Karpas-422 (cell line): ENCODE measurements at regions not wholly inside any gene's neighbourhood (a gene's known extent, or its start where the extent isn't known, plus 50 kb on each side); places are given as distances from the start of the nearest gene placed in this dataset.

Source experiments
- DNase-seq: peaks from one replicate; pipeline ENCODE4 v3.0.0-alpha.2; 2015
- H2AFZ ChIP-seq: fragments of 200-600 bp; sonication (generic); 2 replicates; pipeline ENCODE4 v1.6.1; 2014; ENCODE audit warnings: antibody characterized with exemption, low read length, mixed read lengths
- H3K27ac ChIP-seq: fragments of 200-600 bp; sonication (generic); 2 replicates; pipeline ENCODE4 v1.5.1; 2014; ENCODE audit warnings: mild to moderate bottlenecking, low read length, moderate library complexity
- H3K27me3 ChIP-seq: fragments of 200-600 bp; sonication (generic); 2 replicates; pipeline ENCODE4 v1.6.1; 2014; ENCODE audit warnings: low read length, mixed read lengths
- H3K36me3 ChIP-seq: fragments of 200-600 bp; sonication (generic); 2 replicates; pipeline ENCODE4 v1.6.1; 2014; ENCODE audit warnings: low read length, mixed read lengths; ENCODE audit not compliant: insufficient read depth
- H3K4me1 ChIP-seq: fragments of 200-600 bp; sonication (generic); 2 replicates; pipeline ENCODE4 v1.6.1; 2014; ENCODE audit warnings: mild to moderate bottlenecking, low read length, mixed read lengths
- H3K4me2 ChIP-seq: fragments of 200-600 bp; sonication (generic); 2 replicates; pipeline ENCODE4 v1.6.1; 2014; ENCODE audit warnings: low read length, low read depth, mild to moderate bottlenecking; ENCODE audit not compliant: poor library complexity, severe bottlenecking
- H3K4me3 ChIP-seq: fragments of 200-600 bp; sonication (generic); 2 replicates; pipeline ENCODE4 v1.5.1; 2014; ENCODE audit warnings: mild to moderate bottlenecking, antibody characterized with exemption, low read length, mixed read lengths
- H3K79me2 ChIP-seq: fragments of 200-600 bp; sonication (generic); 2 replicates; pipeline ENCODE4 v1.6.1; 2014; ENCODE audit warnings: mild to moderate bottlenecking, low read length, mixed read lengths
- H3K9ac ChIP-seq: fragments of 200-600 bp; sonication (generic); 2 replicates; pipeline ENCODE4 v1.6.0; 2014; ENCODE audit warnings: low read length
- H3K9me2 ChIP-seq: fragments of 200-600 bp; sonication (generic), shearing (Covaris generic); replicated peaks from 2 replicates; pipeline ENCODE4 v1.6.0; 2014; ENCODE audit warnings: mild to moderate bottlenecking, low read length, moderate library complexity; ENCODE audit not compliant: insufficient read depth
- H3K9me3 ChIP-seq: fragments of 300-700, 200-600 bp; sonication (generic); 2 replicates; pipeline ENCODE4 v1.6.1; 2014; ENCODE audit warnings: low read length, mixed read lengths
- H4K20me1 ChIP-seq: fragments of 200-600 bp; sonication (generic); 2 replicates; pipeline ENCODE4 v1.6.1; 2014; ENCODE audit warnings: mild to moderate bottlenecking, antibody characterized with exemption, low read length, low read depth; ENCODE audit not compliant: insufficient read depth

DNA sequence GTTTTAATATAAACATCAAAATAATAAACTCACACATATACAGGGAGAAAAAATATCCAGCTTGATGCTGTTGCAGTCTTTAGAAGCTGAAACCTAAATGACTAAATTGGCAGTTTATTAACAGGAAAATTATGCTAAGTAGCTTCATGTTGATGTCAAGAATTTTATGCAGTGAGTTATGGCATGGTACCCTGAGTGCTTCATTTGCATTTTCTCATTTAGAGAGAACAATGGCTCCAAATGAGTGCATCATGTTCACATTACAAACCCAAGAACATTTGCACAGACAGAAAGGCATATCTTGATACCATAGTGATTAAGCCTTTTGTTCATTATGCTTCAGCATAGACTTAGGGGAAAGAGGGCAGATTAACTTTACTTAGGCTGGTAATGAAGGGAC is 102.9 kb upstream of the FSTL4 start:
- Histone ChIP-seq H3K9me3 (no peaks in the 10 kb centered on the region), H4K20me1 (no peaks in the 10 kb centered on the region), H3K36me3 (no peaks in the 10 kb centered on the region), H3K27ac (no peak overlapping the region), H3K79me2 (no peaks in the 10 kb centered on the region), H3K9me2 (no peaks in the 10 kb centered on the region), H2AFZ (no peak overlapping the region), H3K4me3 (no peak overlapping the region), H3K9ac (no peak overlapping the region), H3K27me3 (no peaks in the 10 kb centered on the region), H3K4me2 (no peak overlapping the region), H3K4me1 (no peaks in the 10 kb centered on the region)
- no peak for DNase-seq

DNA sequence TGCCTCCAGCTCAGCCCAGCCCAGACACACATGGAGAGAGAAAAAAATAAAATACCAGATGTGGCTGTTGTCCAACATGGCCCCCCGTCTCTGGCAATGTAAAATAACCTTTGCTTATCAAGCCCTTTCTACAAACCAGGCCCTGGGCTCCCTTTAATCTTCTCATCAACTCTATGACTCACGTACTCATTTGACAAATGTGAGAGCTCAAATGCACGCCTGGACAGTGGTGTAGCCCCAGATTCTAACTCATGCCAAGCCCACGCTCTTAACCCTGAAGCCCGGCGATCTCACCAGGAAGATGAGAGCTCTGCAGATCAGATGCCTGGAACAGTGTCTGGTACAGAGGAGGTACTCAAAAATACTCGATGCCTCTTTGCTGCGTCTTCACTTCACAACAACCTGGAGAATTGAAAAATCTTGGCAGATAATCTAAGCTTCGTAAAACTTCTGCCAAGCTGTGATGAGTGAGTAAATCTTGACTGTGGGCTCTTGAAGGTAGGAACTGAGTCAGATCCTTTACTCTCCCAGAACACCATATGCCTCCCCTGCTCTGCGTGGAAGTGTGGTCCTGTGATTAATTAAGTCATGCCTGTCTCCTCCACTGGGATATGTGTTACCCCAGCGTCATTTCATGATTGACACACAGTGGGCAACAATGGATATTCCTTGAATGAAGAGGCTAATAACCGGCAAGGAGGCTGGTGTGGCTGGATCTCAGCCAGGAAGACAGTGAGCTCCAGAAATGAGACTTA is 102.0 kb upstream of the FSTL4 start:
- no peaks in the 10 kb centered on the region for H3K9me3 ChIP-seq
- no peak for DNase-seq
- no peaks in the 10 kb centered on the region for H3K27me3 ChIP-seq
- no peaks in the 10 kb centered on the region for H4K20me1 ChIP-seq
- no peaks in the 10 kb centered on the region for H3K4me1 ChIP-seq
- H3K4me3 ChIP-seq, result no peak overlapping the region
- H3K36me3 ChIP-seq, result no peaks in the 10 kb centered on the region
- H2AFZ ChIP-seq, result no peak overlapping the region
- H3K79me2 ChIP-seq, result no peaks in the 10 kb centered on the region
- no peaks in the 10 kb centered on the region for H3K9me2 ChIP-seq
- no peak overlapping the region for H3K9ac ChIP-seq
- no peak overlapping the region for H3K4me2 ChIP-seq
- H3K27ac ChIP-seq, result no peak overlapping the region

DNA sequence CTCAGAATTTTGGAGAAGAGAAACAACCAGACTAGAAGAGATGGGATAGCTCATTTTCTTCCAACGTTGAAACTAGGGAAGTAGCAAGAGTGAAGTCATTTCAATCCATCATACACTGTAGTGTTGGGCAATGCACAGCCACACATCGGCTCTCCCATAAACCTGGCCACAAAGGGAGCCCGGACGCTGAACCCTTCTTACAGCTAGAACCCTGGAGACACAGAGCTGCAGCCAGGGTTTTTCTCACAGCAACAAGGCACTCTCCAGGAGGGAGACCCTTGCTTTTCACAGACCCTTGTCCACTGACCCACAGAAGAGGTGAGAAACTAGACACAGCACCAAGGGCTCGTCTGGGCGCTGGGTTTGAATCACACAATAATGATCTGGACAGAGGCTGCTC is 101.4 kb upstream of the FSTL4 start:
- H3K36me3 ChIP-seq, result no peaks in the 10 kb centered on the region
- no peaks in the 10 kb centered on the region for H3K9me3 ChIP-seq
- H3K79me2 ChIP-seq, result no peaks in the 10 kb centered on the region
- H3K9ac ChIP-seq, result no peak overlapping the region
- no peaks in the 10 kb centered on the region for H3K4me1 ChIP-seq
- no peak overlapping the region for H3K4me2 ChIP-seq
- no peaks in the 10 kb centered on the region for H3K27me3 ChIP-seq
- no peak overlapping the region for H3K4me3 ChIP-seq
- H4K20me1 ChIP-seq, result no peaks in the 10 kb centered on the region
- no peak overlapping the region for H3K27ac ChIP-seq
- no peaks in the 10 kb centered on the region for H3K9me2 ChIP-seq
- no peak for DNase-seq
- no peak overlapping the region for H2AFZ ChIP-seq

- no peak for DNase-seq
- Histone ChIP-seq H3K4me2 (no peak overlapping the region), H3K79me2 (no peaks in the 10 kb centered on the region)
Observed at GRCh38 chr5:133713209-133713608, 100.9 kb upstream of the FSTL4 start.

DNA sequence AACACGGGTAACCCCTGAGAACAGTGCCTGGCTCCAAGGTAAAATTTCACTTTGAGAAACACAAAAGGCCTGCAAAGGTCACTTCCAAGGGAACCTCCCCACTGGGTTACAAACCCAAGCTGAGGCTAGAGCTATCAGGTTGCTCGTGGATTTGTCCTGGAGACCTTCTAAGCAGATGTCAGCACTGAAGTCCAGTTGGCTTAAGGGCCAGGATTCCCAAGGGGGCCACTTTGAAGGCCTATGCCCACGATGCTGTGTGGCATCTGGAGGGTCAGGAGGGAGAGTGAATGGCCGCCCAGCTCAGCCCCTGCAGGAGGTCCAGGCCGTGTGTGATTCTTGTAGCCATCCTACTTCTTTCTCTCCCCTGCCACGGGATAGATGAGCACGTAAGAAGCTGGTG is 100.2 kb upstream of the FSTL4 start:
- H4K20me1 ChIP-seq, result no peaks in the 10 kb centered on the region
- DNase-seq, result no peak
- no peak overlapping the region for H2AFZ ChIP-seq
- no peaks in the 10 kb centered on the region for H3K4me1 ChIP-seq
- no peak overlapping the region for H3K9ac ChIP-seq
- no peaks in the 10 kb centered on the region for H3K79me2 ChIP-seq
- no peak overlapping the region for H3K4me3 ChIP-seq
- H3K4me2 ChIP-seq, result no peak overlapping the region
- no peaks in the 10 kb centered on the region for H3K9me3 ChIP-seq
- no peaks in the 10 kb centered on the region for H3K36me3 ChIP-seq
- no peaks in the 10 kb centered on the region for H3K27me3 ChIP-seq
- no peaks in the 10 kb centered on the region for H3K9me2 ChIP-seq
- H3K27ac ChIP-seq, result no peak overlapping the region

More at GRCh38 chr5:133713209-133713608, 100.9 kb upstream of the FSTL4 start:
- Histone ChIP-seq H4K20me1 (no peaks in the 10 kb centered on the region), H3K4me3 (no peak overlapping the region), H3K36me3 (no peaks in the 10 kb centered on the region), H3K27me3 (no peaks in the 10 kb centered on the region), H3K9me3 (no peaks in the 10 kb centered on the region), H3K27ac (no peak overlapping the region), H2AFZ (no peak overlapping the region), H3K9ac (no peak overlapping the region), H3K4me1 (no peaks in the 10 kb centered on the region), H3K9me2 (no peaks in the 10 kb centered on the region)

- Histone ChIP-seq H3K9me2 (no peaks in the 10 kb centered on the region), H3K27ac (no peak overlapping the region), H3K79me2 (no peaks in the 10 kb centered on the region), H3K4me1 (no peaks in the 10 kb centered on the region), H3K4me3 (no peak overlapping the region), H2AFZ (no peak overlapping the region), H3K9me3 (no peaks in the 10 kb centered on the region), H3K36me3 (no peaks in the 10 kb centered on the region), H3K4me2 (no peak overlapping the region), H4K20me1 (no peaks in the 10 kb centered on the region), H3K9ac (no peak overlapping the region), H3K27me3 (no peaks in the 10 kb centered on the region)
- DNase-seq, result no peak
Observed at GRCh38 chr5:133709209-133709725, 96.9 kb upstream of the FSTL4 start.

DNA sequence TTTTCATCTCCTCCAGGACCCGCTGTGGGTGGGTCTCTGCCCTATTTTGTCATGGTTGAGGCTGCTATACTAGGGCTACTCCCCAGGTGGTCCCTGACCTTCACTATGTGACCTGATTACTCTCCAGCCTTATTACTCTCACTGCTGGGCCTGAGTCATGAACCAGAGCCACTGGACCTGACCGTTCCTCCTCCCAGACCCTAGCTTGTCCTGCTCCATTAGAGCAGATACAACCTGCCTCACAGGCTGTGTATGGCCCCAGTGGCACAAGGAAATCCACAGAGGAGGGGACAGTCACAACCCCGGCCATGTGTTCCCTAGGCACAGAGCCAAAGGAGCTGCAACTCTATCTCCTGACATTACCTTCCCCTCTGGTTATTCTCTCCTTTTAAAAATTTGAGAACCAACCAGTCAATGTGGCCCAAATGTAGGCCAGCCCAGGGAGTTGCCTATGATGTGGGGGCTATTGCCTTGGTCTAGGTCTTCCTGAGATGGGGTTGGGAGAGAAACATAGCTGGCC is 96.0 kb upstream of the FSTL4 start:
- Histone ChIP-seq H3K27ac (no peak overlapping the region), H3K79me2 (no peaks in the 10 kb centered on the region), H3K4me2 (no peak overlapping the region), H3K36me3 (no peaks in the 10 kb centered on the region), H3K9me3 (no peaks in the 10 kb centered on the region), H3K9me2 (no peaks in the 10 kb centered on the region), H2AFZ (no peak overlapping the region), H4K20me1 (no peaks in the 10 kb centered on the region), H3K27me3 (no peaks in the 10 kb centered on the region), H3K9ac (no peak overlapping the region), H3K4me3 (no peak overlapping the region), H3K4me1 (no peaks in the 10 kb centered on the region)
- no peak for DNase-seq

- Histone ChIP-seq H3K4me2 (no peak overlapping the region), H2AFZ (no peak overlapping the region), H3K4me3 (no peak overlapping the region), H3K9me2 (no peaks in the 10 kb centered on the region), H3K9me3 (no peaks in the 10 kb centered on the region), H3K9ac (no peak overlapping the region), H3K27me3 (no peaks in the 10 kb centered on the region), H3K79me2 (no peaks in the 10 kb centered on the region), H3K27ac (no peak overlapping the region), H3K4me1 (no peaks in the 10 kb centered on the region), H4K20me1 (no peaks in the 10 kb centered on the region), H3K36me3 (no peaks in the 10 kb centered on the region)
- no peak for DNase-seq
Observed at GRCh38 chr5:133707629-133708028, 95.3 kb upstream of the FSTL4 start.
